H7 (cell line): ENCODE measurements at regions not wholly inside any gene's neighbourhood (a gene's known extent, or its start where the extent isn't known, plus 50 kb on each side); places are given as distances from the start of the nearest gene placed in this dataset.

Experiments used
- DNase-seq: peaks from one replicate; pipeline ENCODE4 v3.0.0; 2012
- H3K27me3 ChIP-seq: 2 replicates; pipeline ENCODE4 v1.6.0; 2011; ENCODE audit warnings: mild to moderate bottlenecking, low read length; ENCODE audit not compliant: control insufficient read depth, insufficient read depth
- H3K36me3 ChIP-seq: replicated peaks from 2 replicates; pipeline ENCODE4 v1.5.1; 2011; ENCODE audit warnings: low read length; ENCODE audit not compliant: control insufficient read depth, insufficient read depth
- H3K4me3 ChIP-seq: 2 replicates; pipeline ENCODE4 v1.5.1; 2011; ENCODE audit warnings: low read depth, mild to moderate bottlenecking, control low read depth, low read length, moderate library complexity; ENCODE audit not compliant: insufficient read depth

GRCh38 chr15:60191016-60191415 is 186.9 kb downstream of the FOXB1 start:
- H3K36me3 ChIP-seq: no peaks in the 10 kb centered on the region
- DNase-seq: no peak
- H3K27me3 ChIP-seq: no peaks in the 10 kb centered on the region
- H3K4me3 ChIP-seq: no peak overlapping the region

DNA sequence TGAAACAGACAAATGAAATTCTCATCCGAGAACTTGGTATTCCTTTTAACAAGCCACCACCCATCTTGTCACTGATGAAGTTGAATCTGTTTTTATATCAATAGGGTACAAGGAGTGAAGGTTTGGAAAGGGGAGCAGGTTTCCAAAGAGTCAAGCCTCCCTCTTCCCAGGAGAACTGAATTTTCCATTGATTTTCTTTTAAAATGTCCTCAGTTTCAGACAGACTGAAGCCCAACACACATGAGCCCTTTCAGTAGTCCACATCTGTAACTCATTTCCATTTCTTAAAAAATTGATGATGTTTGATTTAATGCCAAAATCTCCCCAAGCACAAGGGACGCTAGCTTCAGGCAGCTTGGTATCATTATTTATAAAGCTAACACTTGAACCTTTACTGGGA is 187.7 kb downstream of the FOXB1 start:
- DNase-seq: no peak
- Histone ChIP-seq H3K36me3 (no peaks in the 10 kb centered on the region), H3K27me3 (no peaks in the 10 kb centered on the region), H3K4me3 (no peak overlapping the region)

GRCh38 chr15:60195611-60196010 is 191.5 kb downstream of the FOXB1 start:
- Histone ChIP-seq H3K36me3 (no peaks in the 10 kb centered on the region), H3K27me3 (no peaks in the 10 kb centered on the region), H3K4me3 (no peak overlapping the region)
- no peak for DNase-seq

DNA sequence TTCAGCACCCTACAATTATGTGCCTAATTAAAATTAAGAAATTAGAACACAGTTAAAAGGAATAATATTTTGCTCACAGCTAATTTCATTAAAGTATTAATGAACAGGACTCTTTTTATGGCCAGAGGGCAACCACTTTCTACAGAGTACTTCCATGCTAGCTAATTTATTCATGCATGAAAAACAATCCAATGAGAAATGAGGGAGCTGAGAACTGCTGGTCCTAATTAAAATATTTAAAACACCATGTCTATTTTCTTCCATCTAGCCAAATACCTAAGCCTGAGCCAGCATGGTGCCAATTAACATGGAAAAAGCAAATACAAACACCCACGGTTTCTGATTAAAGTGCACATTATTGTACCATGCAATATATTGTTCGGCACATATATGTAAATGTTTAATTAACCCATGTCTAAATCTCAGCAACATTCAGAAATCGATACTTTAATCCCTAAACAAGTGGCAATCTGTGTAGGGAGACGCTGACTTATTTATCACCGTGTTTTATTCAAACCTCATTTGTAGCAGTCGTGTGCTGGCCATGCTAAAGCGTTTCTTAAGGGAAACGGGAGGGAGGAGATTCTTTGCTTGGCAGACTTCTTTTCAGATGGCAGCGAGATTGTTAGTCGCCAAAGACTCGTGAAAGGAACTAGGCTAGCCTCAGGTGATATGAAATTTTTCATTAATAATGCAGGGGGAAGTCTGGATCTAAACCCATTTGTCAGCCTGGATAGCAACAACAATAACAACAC is 193.5 kb downstream of the ANXA2 start:
- no peak for DNase-seq
- Histone ChIP-seq H3K27me3 (no peaks in the 10 kb centered on the region), H3K36me3 (no peaks in the 10 kb centered on the region), H3K4me3 (no peak overlapping the region)

DNA sequence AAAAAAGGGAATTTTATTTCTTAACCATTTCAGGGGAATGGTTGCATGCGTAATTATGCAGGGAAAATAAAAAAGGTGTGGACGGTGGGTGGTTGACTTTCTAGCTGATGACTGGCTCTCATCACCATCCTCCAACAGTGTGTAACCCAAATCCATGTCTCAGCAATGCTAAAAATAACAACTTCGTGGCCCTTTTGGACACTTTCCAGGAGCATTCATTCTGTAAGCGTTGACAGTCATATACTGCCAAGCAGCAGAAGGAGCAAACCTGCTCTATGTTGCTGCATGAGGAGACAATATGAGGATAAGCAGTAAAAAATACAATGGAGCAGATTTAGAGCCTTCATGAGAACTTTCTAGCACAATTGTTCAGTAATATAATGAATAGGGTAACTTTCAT is 189.1 kb downstream of the ANXA2 start:
- Histone ChIP-seq H3K4me3 (no peak overlapping the region), H3K27me3 (no peaks in the 10 kb centered on the region), H3K36me3 (no peaks in the 10 kb centered on the region)
- no peak for DNase-seq

DNA sequence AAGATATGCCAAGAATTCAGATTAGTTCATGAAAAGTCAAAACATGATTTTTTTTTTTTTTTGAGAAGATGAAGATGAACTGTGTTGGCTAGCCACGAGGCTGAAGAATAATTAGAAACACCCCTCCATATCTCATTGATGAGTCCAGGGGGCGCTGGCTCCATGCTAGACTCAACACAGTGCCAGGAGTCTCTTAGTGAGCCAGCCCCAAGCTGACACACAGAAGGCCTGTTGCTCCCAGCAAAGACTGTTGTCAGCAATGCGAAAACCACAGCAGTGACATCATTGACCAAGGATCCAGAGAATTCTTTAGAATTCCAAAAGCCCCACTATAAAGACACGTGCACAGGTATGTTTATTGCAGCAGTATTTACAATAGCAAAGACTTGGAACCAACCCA is 185.2 kb downstream of the ANXA2 start:
- Histone ChIP-seq H3K36me3 (no peaks in the 10 kb centered on the region), H3K4me3 (no peak overlapping the region), H3K27me3 (no peaks in the 10 kb centered on the region)
- DNase-seq: no peak

DNA sequence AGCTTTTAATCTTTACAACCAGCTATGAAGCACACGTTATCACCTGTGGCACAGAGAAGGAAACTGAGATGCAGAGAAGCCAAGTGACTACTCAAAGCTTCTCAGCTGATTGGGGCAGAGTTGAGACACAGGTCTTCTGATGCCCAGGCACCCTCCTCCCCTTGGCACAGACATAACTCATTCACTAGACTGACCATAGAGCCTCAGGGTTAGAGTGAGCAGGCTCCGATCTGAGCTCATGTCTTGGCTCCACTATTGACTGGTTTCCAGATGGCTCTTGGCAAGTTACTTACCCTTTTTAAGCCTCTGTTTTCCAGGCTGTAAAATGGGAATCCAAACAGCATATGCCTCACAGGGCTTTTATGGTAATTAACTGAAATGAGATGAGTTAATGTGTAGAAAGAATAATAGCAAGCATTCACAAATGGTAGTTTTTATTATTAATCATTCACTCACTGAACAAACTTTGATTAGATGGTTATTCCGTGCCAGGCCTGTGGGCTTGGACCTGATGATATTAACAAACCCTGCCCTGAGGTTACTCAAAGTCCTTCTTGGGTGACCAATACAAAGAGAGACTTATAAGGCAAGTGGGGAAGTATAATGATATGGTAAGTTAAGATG is 184.3 kb downstream of the ANXA2 start:
- Histone ChIP-seq H3K27me3 (no peaks in the 10 kb centered on the region), H3K36me3 (no peaks in the 10 kb centered on the region), H3K4me3 (no peak overlapping the region)
- DNase-seq: no peak

DNA sequence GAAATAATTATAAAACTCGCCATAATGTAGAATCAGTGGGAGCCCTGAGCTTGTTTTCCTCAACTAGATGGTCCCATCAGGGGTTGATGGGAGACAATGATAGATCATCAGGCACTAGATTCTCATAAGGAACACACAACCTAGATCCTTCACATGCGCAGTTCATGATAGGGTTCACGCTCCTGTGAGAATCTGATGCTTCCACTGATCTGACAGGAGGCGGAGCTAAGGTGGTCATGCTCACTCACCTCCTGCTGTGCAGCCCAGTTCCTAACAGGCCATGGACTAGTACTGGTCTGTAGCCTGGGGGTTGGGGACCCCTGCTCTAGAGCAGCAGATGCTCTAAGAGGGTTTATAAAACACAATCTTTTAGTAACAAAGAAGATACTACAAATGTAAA is 183.6 kb downstream of the ANXA2 start:
- H3K27me3 ChIP-seq: no peaks in the 10 kb centered on the region
- no peaks in the 10 kb centered on the region for H3K36me3 ChIP-seq
- DNase-seq: no peak
- no peak overlapping the region for H3K4me3 ChIP-seq

DNA sequence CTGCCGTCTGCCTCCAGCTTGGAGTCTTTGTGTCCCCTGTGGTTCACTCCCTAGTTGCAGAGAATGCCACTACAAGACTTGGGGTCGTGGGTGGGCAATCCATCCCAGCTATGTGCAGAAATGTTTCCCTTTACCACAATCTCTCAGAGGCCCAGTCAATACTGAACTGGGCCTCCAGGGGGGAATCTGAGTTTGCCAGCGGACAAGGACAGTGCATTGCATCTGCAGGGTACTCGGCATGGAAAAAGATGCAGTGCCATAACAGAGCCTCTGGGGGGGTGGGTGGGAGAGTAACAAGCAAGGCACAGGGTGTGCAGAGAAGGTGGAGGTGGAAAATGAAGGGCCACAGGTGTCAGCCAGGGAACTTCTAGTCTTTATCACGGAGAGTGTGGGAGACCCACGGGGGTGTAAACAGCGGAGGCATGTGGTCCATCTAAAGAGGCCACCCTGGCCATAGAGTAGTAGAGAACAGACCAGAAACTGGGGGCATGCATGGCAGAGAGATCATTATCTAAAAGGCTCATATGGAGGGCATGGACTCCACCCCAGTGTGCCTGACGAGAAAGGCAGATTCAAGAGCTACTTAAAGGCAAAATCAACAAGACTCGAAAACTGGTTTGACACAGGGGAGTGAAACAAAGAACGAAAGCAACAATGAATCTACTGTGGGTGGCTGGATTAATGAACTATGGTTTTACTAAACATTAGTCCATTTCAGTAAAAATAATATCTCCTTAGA is 182.4 kb downstream of the ANXA2 start:
- H3K4me3 ChIP-seq: no peak overlapping the region
- no peaks in the 10 kb centered on the region for H3K36me3 ChIP-seq
- H3K27me3 ChIP-seq: no peaks in the 10 kb centered on the region
- peak; percentile 3 for DNase-seq

DNA sequence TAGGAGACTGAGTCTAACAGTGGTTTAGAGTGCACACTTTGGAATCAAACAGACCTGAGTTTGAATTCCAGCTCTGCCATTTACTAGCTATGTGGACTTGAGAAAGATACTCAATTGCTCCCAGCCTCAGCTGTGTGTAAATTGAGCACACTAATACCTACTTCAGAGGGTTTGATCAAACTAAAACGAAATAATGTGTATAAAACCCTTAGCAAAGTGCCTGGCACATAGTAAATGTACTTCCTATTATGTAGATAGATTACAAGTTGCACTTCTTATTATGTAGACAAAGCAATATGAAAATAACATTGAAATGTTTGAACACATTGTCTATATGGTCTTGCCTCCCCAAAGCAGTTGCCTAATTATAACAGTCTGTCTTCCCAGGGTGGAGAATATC is 180.6 kb downstream of the ANXA2 start:
- no peak for DNase-seq
- Histone ChIP-seq H3K4me3 (no peak overlapping the region), H3K36me3 (no peaks in the 10 kb centered on the region)

GRCh38 chr15:60218256-60218655 is 179.5 kb downstream of the ANXA2 start:
- H3K4me3 ChIP-seq: no peak overlapping the region
- H3K36me3 ChIP-seq: no peaks in the 10 kb centered on the region
- H3K27me3 ChIP-seq: no peaks in the 10 kb centered on the region
- no peak for DNase-seq

More for the DNA sequence above, 180.6 kb downstream of the ANXA2 start:
- no peaks in the 10 kb centered on the region for H3K27me3 ChIP-seq

DNA sequence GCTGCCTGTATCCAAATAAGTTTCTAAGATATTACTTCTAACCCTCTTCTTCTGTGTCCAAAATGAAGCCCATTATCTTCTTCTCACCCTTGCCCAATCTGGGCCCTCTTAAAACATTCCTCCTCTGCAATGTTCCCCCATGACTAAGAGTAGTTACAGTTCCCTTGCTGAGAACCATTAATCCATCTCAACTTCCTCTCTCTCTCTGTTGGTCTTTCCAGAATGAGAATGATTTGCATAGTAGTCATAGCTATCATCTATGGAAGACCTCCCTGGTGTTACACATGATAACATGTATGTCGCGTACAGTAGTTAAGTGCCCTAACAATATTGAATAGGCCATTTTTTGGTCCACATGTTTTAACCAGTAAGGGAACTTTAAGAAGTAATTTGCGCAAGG is 177.9 kb downstream of the ANXA2 start:
- no peaks in the 10 kb centered on the region for H3K36me3 ChIP-seq
- H3K4me3 ChIP-seq: no peak overlapping the region
- DNase-seq: no peak
- no peaks in the 10 kb centered on the region for H3K27me3 ChIP-seq

- Histone ChIP-seq H3K36me3 (no peaks in the 10 kb centered on the region), H3K4me3 (no peak overlapping the region), H3K27me3 (no peaks in the 10 kb centered on the region)
- no peak for DNase-seq
These were observed 176.4 kb downstream of the ANXA2 start for GRCh38 chr15:60221356-60221755.

DNA sequence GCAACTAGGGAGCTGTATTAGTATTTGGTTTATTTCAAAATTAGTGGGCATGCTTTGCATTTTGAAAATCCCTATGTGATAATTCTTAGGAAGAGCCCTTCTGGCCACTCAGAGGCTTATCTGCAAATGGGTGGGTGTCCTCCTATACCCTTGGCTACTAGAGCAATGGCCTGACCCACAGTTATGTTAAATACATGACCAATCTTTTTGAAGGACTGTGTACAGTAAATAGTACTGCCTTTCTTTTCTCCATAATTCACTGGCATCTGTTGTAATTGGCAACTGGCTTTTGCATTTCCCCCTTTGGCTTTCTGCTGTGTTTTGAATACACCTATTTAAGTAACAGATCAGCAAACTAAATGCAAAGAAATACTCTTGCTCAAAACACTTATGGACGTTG is 175.4 kb downstream of the ANXA2 start:
- H3K4me3 ChIP-seq: no peak overlapping the region
- DNase-seq: no peak

DNA sequence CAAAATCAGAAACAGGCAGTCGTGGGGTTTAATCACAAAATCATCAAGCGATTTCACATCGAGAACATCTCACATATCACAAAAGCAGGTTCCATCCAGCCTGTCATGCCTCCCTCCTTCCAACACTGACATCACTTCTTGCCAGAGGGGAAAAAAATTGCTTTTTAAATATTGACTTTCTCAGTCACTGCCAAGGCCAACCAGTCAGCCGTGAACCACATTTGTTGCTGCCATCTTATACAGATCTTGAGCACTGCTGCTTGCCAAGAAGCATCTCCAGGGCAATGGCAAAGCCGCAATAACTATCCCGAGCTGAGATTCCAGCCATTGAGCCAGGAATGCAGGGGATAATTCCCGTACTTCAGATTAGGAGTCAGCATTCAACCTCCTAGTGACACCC is 174.6 kb downstream of the ANXA2 start:
- H3K4me3 ChIP-seq: no peak overlapping the region
- no peaks in the 10 kb centered on the region for H3K27me3 ChIP-seq

More for the DNA sequence above, 175.4 kb downstream of the ANXA2 start:
- no peaks in the 10 kb centered on the region for H3K27me3 ChIP-seq
- no peaks in the 10 kb centered on the region for H3K36me3 ChIP-seq

More for the DNA sequence above, 174.6 kb downstream of the ANXA2 start:
- H3K36me3 ChIP-seq: no peaks in the 10 kb centered on the region
- no peak for DNase-seq
